Heart left ventricle (tissue), 16 donors: ENCODE measurements at regions not wholly inside any gene's neighbourhood (a gene's known extent, or its start where the extent isn't known, plus 50 kb on each side); places are given as distances from the start of the nearest gene placed in this dataset.

ENCODE experiments used
- ATAC-seq, 4 donors: fragments of 200-7000 bp; cut with Tn5 transposase; one replicate each; pipeline ENCODE4 v1.9.1; 2020 to 2022; ENCODE audit warnings: moderate library complexity in 4 of 4, mild to moderate bottlenecking in 3 of 4, moderate number of reproducible peaks in 1 of 4
- DNase-seq, 5 donors: peaks; one replicate each; pipeline ENCODE4 v3.0.0-alpha.2; 2020
- H3K27ac ChIP-seq, 12 donors: fragments of 200-600 bp; sonication (generic) in 4 of 12; one replicate each; pipeline versions ENCODE4 v1.5.0 to v1.8.0; 2016 to 2022; ENCODE audit warnings: mild to moderate bottlenecking in 2 of 12
- H3K27me3 ChIP-seq, 9 donors: fragments of 200-600 bp; sonication (generic) in 2 of 9; one replicate each; pipeline versions ENCODE4 v1.5.1 to v1.8.0; 2016 to 2022; ENCODE audit warnings: mild to moderate bottlenecking in 3 of 9
- H3K36me3 ChIP-seq, 9 donors: fragments of 200-600 bp; sonication (generic) in 2 of 9; one replicate each; pipeline versions ENCODE4 v1.5.0 to v1.8.0; 2018 to 2022; ENCODE audit warnings: mild to moderate bottlenecking in 2 of 9
- H3K4me1 ChIP-seq, 12 donors: fragments of 200-600 bp; sonication (generic) in 4 of 12; one replicate each; pipeline versions ENCODE4 v1.5.0 to v1.8.0; 2016 to 2022; ENCODE audit warnings: mild to moderate bottlenecking in 3 of 12
- H3K4me3 ChIP-seq, 12 donors: fragments of 200-600 bp; sonication (generic) in 4 of 12; one replicate each; pipeline versions ENCODE4 v1.5.0 to v1.8.0; 2017 to 2022; ENCODE audit warnings: mild to moderate bottlenecking in 9 of 12, moderate library complexity in 4 of 12
- H3K9me3 ChIP-seq, 12 donors: fragments of 200-600 bp; sonication (generic) in 4 of 12; one replicate each; pipeline versions ENCODE4 v1.5.0 to v1.8.0; 2016 to 2022; ENCODE audit warnings: mild to moderate bottlenecking in 1 of 12
- CTCF ChIP-seq, 12 donors: fragments of 200-600 bp; sonication (generic) in 4 of 12; IDR thresholded peaks; one replicate each; pipeline versions ENCODE4 v1.5.0 to v1.8.0; 2018 to 2022; ENCODE audit warnings: antibody characterized with exemption in 12 of 12, mild to moderate bottlenecking in 5 of 12
- POLR2A ChIP-seq, 2 donors: fragments of 450-650 bp; IDR thresholded peaks; one replicate each; pipeline ENCODE4 v1.6.1; 2017; ENCODE audit warnings: antibody characterized with exemption in 2 of 2, mild to moderate bottlenecking in 2 of 2, moderate library complexity in 2 of 2
- WGBS, 4 donors: extraction: QIAGEN DNeasy Blood & Tissue Kit in 2 of 4; methylation state at CpG; one replicate each; pipeline versions ENCODE4 v1.1.5 to v1.1.7; 2013 to 2018; 5-methylcytosine and 5-hydroxymethylcytosine counted together
- intact Hi-C, 10 donors: fragments of 100-400 bp; cut with DNase I; formaldehyde crosslinking; loops; one replicate each; pipeline versions ENCODE4 v1.11.1 to v1.14.2; 2022
- donor health status: ischemic (EF 13 %, LVEDD 7.1; RV severe dilation, severe dysfunction).
- donor health status: healthy with polysubstance abuse.
- donor health status: DM: no; HTN: yes; CAD: no.
- donor health status: DM: no; HTN: no; CAD: no.
- donor health status: ischemic (EF 25% LVEDD 6.9; RV normal size, moderate dysfunction).
- donor health status: ischemic (EF 25% LVEDD 5.7; RV mildly dilated, moderate dysfunction).
- donor health status: healthy.
- donor health status: DM: yes; HTN: yes; CAD: no.
- donor health status: ischemic (EF 35%, LVEDD 5.7; RV mildly dilated, moderate dysfunction).
- donor health status: nonischemic (EF 11% LVEDD 7.7; RV severe dilation, severe dysfunction).
- donor health status: DM: yes; HTN: yes; CAD: no.
- donor health status: PGD.
- donor health status: ischemic (EF 29% LVEDD 5.4; RV normal size, mild dysfunction).
- donor health status: nonischemic (EF 23%, LVEDD 6.1; RV moderate dilation, normal function).

- intact Hi-C loops: no loop called here
- no peaks in the 10 kb centered on the region for H3K36me3 ChIP-seq
- TF ChIP-seq POLR2A (IDR thresholded peaks at IDR 0.05) (no peak), CTCF (IDR thresholded peaks at IDR 0.05) (no peak)
- 94 to 97% (median 95%) methylated on average over 1 of the region's 1 CpG for WGBS, 4 donors
- DNase-seq: no peak
- no peaks in the 10 kb centered on the region for H3K4me1 ChIP-seq
- H3K9me3 ChIP-seq: no peaks in the 10 kb centered on the region
- no peak for ATAC-seq
- H3K4me3 ChIP-seq: no peak overlapping the region
- no peak overlapping the region for H3K27ac ChIP-seq
- H3K27me3 ChIP-seq: no peaks in the 10 kb centered on the region
Observed at GRCh38 chr11:42709216-42709615, 602.6 kb upstream of the API5 start.

- TF ChIP-seq CTCF (IDR thresholded peaks at IDR 0.05) (no peak), POLR2A (IDR thresholded peaks at IDR 0.05) (no peak)
- Histone ChIP-seq H3K9me3 (peaks cover 0 to 10% (median 0%) of the 10 kb centered on the region in 12 donors), H3K4me1 (no peaks in the 10 kb centered on the region), H3K36me3 (no peaks in the 10 kb centered on the region), H3K4me3 (no peak overlapping the region), H3K27me3 (no peaks in the 10 kb centered on the region), H3K27ac (no peak overlapping the region)
- 64 to 76% (median 73%) methylated on average over 1 of the region's 1 CpG for WGBS, 4 donors
- DNase-seq: no peak
- ATAC-seq: no peak
- intact Hi-C loops: no loop called here
Observed at GRCh38 chr11:42713279-42713678, 598.5 kb upstream of the API5 start.

DNA sequence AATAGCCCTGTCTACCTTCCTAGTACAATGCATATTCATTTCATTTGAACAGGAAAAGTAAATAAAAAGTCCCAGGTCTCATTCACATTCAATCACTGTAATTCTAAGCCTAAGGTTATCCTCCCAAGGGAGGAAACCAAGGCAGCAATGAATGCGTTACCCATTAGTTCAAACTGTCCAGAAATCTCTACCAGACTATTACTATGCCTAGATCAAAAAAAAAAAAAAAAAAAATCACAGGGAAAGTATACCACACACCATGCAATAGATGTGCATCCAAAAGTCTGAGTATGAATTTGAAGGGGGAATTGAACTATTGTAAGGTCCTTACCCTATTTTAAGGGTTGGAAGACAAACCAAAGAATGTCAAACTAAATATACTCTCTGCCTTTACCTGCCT, 598.0 kb upstream of the API5 start:
- no peak for DNase-seq
- no peak overlapping the region for H3K4me3 ChIP-seq
- 19 to 57% (median 50%) methylated on average over 1 of the region's 1 CpG for WGBS, 4 donors
- H3K27me3 ChIP-seq: no peaks in the 10 kb centered on the region
- TF ChIP-seq POLR2A (IDR thresholded peaks at IDR 0.05): no peak
- TF ChIP-seq CTCF (IDR thresholded peaks at IDR 0.05): no peak
- ATAC-seq: no peak
- peaks cover 0 to 13% (median 0%) of the 10 kb centered on the region in 12 donors for H3K9me3 ChIP-seq
- H3K27ac ChIP-seq: no peak overlapping the region
- no peaks in the 10 kb centered on the region for H3K36me3 ChIP-seq
- H3K4me1 ChIP-seq: no peaks in the 10 kb centered on the region
- intact Hi-C loops: no loop called here

- Histone ChIP-seq H3K27ac (no peak overlapping the region), H3K4me1 (no peaks in the 10 kb centered on the region), H3K27me3 (no peaks in the 10 kb centered on the region), H3K9me3 (peaks cover 0 to 12% (median 0%) of the 10 kb centered on the region in 12 donors), H3K4me3 (no peak overlapping the region), H3K36me3 (no peaks in the 10 kb centered on the region)
- no peak for TF ChIP-seq CTCF (IDR thresholded peaks at IDR 0.05)
- TF ChIP-seq POLR2A (IDR thresholded peaks at IDR 0.05): no peak
- no peak for DNase-seq
- intact Hi-C loops: no loop called here
- ATAC-seq: no peak
- WGBS, 4 donors: 62 to 79% (median 65%) methylated on average over 3 of the region's 3 CpGs
Observed at GRCh38 chr11:42720716-42721563, 590.9 kb upstream of the API5 start.
